Endothelial cell (in vitro differentiated cells): ENCODE measurements at regions not wholly inside any gene's neighbourhood (a gene's known extent, or its start where the extent isn't known, plus 50 kb on each side); places are given as distances from the start of the nearest gene placed in this dataset.

Experiments used
- DNase-seq: peaks from one replicate; pipeline ENCODE4 v3.0.0; 2021; ENCODE audit warnings: low spot score
- H3K27ac Mint-ChIP-seq: one replicate; pipeline ENCODE4 v1.8.0; 2021; ENCODE audit warnings: mixed read lengths, inconsistent platforms; ENCODE audit not compliant: unreplicated experiment
- H3K27me3 Mint-ChIP-seq: one replicate; pipeline ENCODE4 v1.8.0; 2021; ENCODE audit warnings: mild to moderate bottlenecking, moderate library complexity, mixed read lengths, inconsistent platforms; ENCODE audit not compliant: unreplicated experiment
- H3K36me3 Mint-ChIP-seq: one replicate; pipeline ENCODE4 v1.8.0; 2021; ENCODE audit warnings: mild to moderate bottlenecking, low read depth, mixed read lengths, inconsistent platforms; ENCODE audit not compliant: unreplicated experiment
- H3K4me1 Mint-ChIP-seq: one replicate; pipeline ENCODE4 v1.8.0; 2021; ENCODE audit warnings: mild to moderate bottlenecking, mixed read lengths, inconsistent platforms; ENCODE audit not compliant: unreplicated experiment
- H3K4me3 Mint-ChIP-seq: one replicate; pipeline ENCODE4 v1.8.0; 2021; ENCODE audit warnings: mild to moderate bottlenecking, mixed read lengths, inconsistent platforms; ENCODE audit not compliant: unreplicated experiment
- H3K9me3 Mint-ChIP-seq: one replicate; pipeline ENCODE4 v1.8.0; 2021; ENCODE audit warnings: mixed read lengths, inconsistent platforms; ENCODE audit not compliant: unreplicated experiment
- CTCF ChIP-seq: fragments of 200-600 bp; sonication (generic); IDR thresholded peaks from one replicate; pipeline ENCODE4 v1.5.0; 2021; ENCODE audit warnings: antibody characterized with exemption; ENCODE audit not compliant: unreplicated experiment

DNA sequence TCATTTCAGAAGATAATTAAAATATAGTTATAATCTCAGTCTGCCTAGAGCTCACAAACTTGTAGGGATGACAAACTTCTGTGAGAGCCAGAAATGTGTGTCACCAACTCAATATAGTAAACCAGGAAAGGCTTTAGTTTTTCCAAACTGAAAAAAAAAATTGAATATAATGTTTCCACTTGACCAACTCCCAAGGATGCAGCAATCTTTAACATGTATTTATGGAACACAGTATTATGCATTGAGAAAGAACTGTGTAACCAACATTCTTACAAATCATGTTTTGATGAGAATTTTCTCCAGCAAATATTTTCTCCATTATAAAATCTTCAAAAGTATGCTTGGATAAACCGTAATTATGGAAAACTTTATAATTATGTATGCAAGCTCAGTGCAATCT lies 50.1 kb upstream of the KLF12 start:
- Mint-ChIP-seq H3K9me3 (no peaks in the 10 kb centered on the region), H3K4me3 (no peak overlapping the region), H3K27ac (no peak overlapping the region), H3K4me1 (no peaks in the 10 kb centered on the region), H3K27me3 (no peaks in the 10 kb centered on the region), H3K36me3 (no peaks in the 10 kb centered on the region)
- no peak for TF ChIP-seq CTCF
- no peak for DNase-seq
